ENCODE measurements at regions not wholly inside any gene's neighbourhood (a gene's known extent, or its start where the extent isn't known, plus 50 kb on each side); places are given as distances from the start of the nearest gene placed in this dataset.

GRCh38 chr12:111190741-111191526, 178.0 kb downstream of the PHETA1 start:
- Mint-ChIP-seq H3K9me3 (no peaks in the 10 kb centered on the region), H3K4me1 (no peaks in the 10 kb centered on the region), H3K27me3 (no peaks in the 10 kb centered on the region), H3K4me3 (no peak overlapping the region), H3K36me3 (no peaks in the 10 kb centered on the region), H3K27ac (no peak overlapping the region)

- Mint-ChIP-seq H3K27ac (no peak overlapping the region), H3K4me3 (no peak overlapping the region), H3K27me3 (no peaks in the 10 kb centered on the region), H3K36me3 (no peaks in the 10 kb centered on the region), H3K9me3 (no peaks in the 10 kb centered on the region), H3K4me1 (no peaks in the 10 kb centered on the region)
These were observed 179.1 kb downstream of the PHETA1 start for GRCh38 chr12:111189792-111190191.

- no peak overlapping the region for H3K27ac Mint-ChIP-seq
- H3K27me3 Mint-ChIP-seq, result no peaks in the 10 kb centered on the region
- H3K4me1 Mint-ChIP-seq, result no peaks in the 10 kb centered on the region
- no peak overlapping the region for H3K4me3 Mint-ChIP-seq
- no peaks in the 10 kb centered on the region for H3K9me3 Mint-ChIP-seq
- no peaks in the 10 kb centered on the region for H3K36me3 Mint-ChIP-seq
These were observed 180.5 kb downstream of the PHETA1 start for GRCh38 chr12:111188436-111188835.

GRCh38 chr12:111186347-111186746, 182.5 kb downstream of the PHETA1 start:
- H3K27ac Mint-ChIP-seq, result no peak overlapping the region
- H3K9me3 Mint-ChIP-seq, result no peaks in the 10 kb centered on the region
- H3K27me3 Mint-ChIP-seq, result peaks cover 3% of the 10 kb centered on the region
- H3K36me3 Mint-ChIP-seq, result no peaks in the 10 kb centered on the region
- H3K4me3 Mint-ChIP-seq, result no peak overlapping the region
- no peaks in the 10 kb centered on the region for H3K4me1 Mint-ChIP-seq

- no peaks in the 10 kb centered on the region for H3K36me3 Mint-ChIP-seq
- H3K27me3 Mint-ChIP-seq, result peaks cover 5% of the 10 kb centered on the region
- H3K9me3 Mint-ChIP-seq, result no peaks in the 10 kb centered on the region
- H3K27ac Mint-ChIP-seq, result no peak overlapping the region
- no peak overlapping the region for H3K4me3 Mint-ChIP-seq
- no peaks in the 10 kb centered on the region for H3K4me1 Mint-ChIP-seq
These were observed 183.0 kb downstream of the PHETA1 start for GRCh38 chr12:111185889-111186227.

GRCh38 chr12:111185206-111185888, 183.5 kb downstream of the PHETA1 start:
- H3K36me3 Mint-ChIP-seq, result no peaks in the 10 kb centered on the region
- H3K27me3 Mint-ChIP-seq, result peaks cover 5% of the 10 kb centered on the region
- H3K4me3 Mint-ChIP-seq, result no peak overlapping the region
- no peaks in the 10 kb centered on the region for H3K4me1 Mint-ChIP-seq
- no peak overlapping the region for H3K27ac Mint-ChIP-seq
- no peaks in the 10 kb centered on the region for H3K9me3 Mint-ChIP-seq

- Mint-ChIP-seq H3K27ac (no peak overlapping the region), H3K36me3 (no peaks in the 10 kb centered on the region), H3K9me3 (no peaks in the 10 kb centered on the region), H3K4me1 (no peaks in the 10 kb centered on the region), H3K4me3 (no peak overlapping the region), H3K27me3 (peaks cover 10% of the 10 kb centered on the region)
These were observed 184.7 kb downstream of the PHETA1 start for GRCh38 chr12:111184161-111184560.

- Mint-ChIP-seq H3K27me3 (peaks cover 11% of the 10 kb centered on the region), H3K9me3 (no peaks in the 10 kb centered on the region), H3K4me3 (no peak overlapping the region), H3K27ac (no peak overlapping the region), H3K36me3 (no peaks in the 10 kb centered on the region), H3K4me1 (no peaks in the 10 kb centered on the region)
These were observed 185.8 kb downstream of the PHETA1 start for GRCh38 chr12:111183094-111183493.

GRCh38 chr12:111182382-111182781, 186.5 kb downstream of the PHETA1 start:
- Mint-ChIP-seq H3K4me3 (no peak overlapping the region), H3K27ac (no peak overlapping the region), H3K9me3 (no peaks in the 10 kb centered on the region), H3K4me1 (no peaks in the 10 kb centered on the region), H3K27me3 (peaks cover 11% of the 10 kb centered on the region), H3K36me3 (no peaks in the 10 kb centered on the region)

GRCh38 chr12:111181143-111181726, 187.7 kb downstream of the PHETA1 start:
- Mint-ChIP-seq H3K4me3 (no peak overlapping the region), H3K27me3 (peaks cover 11% of the 10 kb centered on the region), H3K27ac (no peak overlapping the region), H3K9me3 (no peaks in the 10 kb centered on the region), H3K36me3 (no peaks in the 10 kb centered on the region), H3K4me1 (no peaks in the 10 kb centered on the region)

- no peak overlapping the region for H3K27ac Mint-ChIP-seq
- no peaks in the 10 kb centered on the region for H3K4me1 Mint-ChIP-seq
- H3K36me3 Mint-ChIP-seq, result no peaks in the 10 kb centered on the region
- no peak overlapping the region for H3K4me3 Mint-ChIP-seq
- H3K27me3 Mint-ChIP-seq, result peaks cover 11% of the 10 kb centered on the region
- no peaks in the 10 kb centered on the region for H3K9me3 Mint-ChIP-seq
These were observed 188.3 kb downstream of the PHETA1 start for GRCh38 chr12:111180426-111181142.

GRCh38 chr12:111178181-111179081, 190.5 kb downstream of the PHETA1 start:
- no peaks in the 10 kb centered on the region for H3K36me3 Mint-ChIP-seq
- H3K27ac Mint-ChIP-seq, result peak overlapping the region; percentile 10
- no peaks in the 10 kb centered on the region for H3K4me1 Mint-ChIP-seq
- H3K4me3 Mint-ChIP-seq, result no peak overlapping the region
- H3K27me3 Mint-ChIP-seq, result peaks cover 13% of the 10 kb centered on the region
- no peaks in the 10 kb centered on the region for H3K9me3 Mint-ChIP-seq

- H3K9me3 Mint-ChIP-seq, result no peaks in the 10 kb centered on the region
- H3K4me3 Mint-ChIP-seq, result no peak overlapping the region
- H3K27ac Mint-ChIP-seq, result no peak overlapping the region
- H3K27me3 Mint-ChIP-seq, result peaks cover 8% of the 10 kb centered on the region
- H3K36me3 Mint-ChIP-seq, result no peaks in the 10 kb centered on the region
- no peaks in the 10 kb centered on the region for H3K4me1 Mint-ChIP-seq
These were observed 193.3 kb downstream of the PHETA1 start for GRCh38 chr12:111175396-111176094.

- Mint-ChIP-seq H3K27ac (no peak overlapping the region), H3K4me3 (no peak overlapping the region), H3K4me1 (no peaks in the 10 kb centered on the region), H3K27me3 (peaks cover 5% of the 10 kb centered on the region), H3K36me3 (no peaks in the 10 kb centered on the region), H3K9me3 (no peaks in the 10 kb centered on the region)
These were observed 193.9 kb downstream of the PHETA1 start for GRCh38 chr12:111174961-111175345.

Measured in activated naive CD4-positive, alpha-beta T cell treated with anti-CD3 and anti-CD28 coated beads, Interleukin-2, amount 50 U/mL, for 24 hours (primary cell).